GM19240 (cell line): ENCODE measurements at regions not wholly inside any gene's neighbourhood (a gene's known extent, or its start where the extent isn't known, plus 50 kb on each side); places are given as distances from the start of the nearest gene placed in this dataset.

ENCODE experiments used
- DNase-seq: peaks from one replicate; pipeline ENCODE4 v3.0.0; 2011; ENCODE audit warnings: low spot score; ENCODE audit not compliant: insufficient read length

DNA sequence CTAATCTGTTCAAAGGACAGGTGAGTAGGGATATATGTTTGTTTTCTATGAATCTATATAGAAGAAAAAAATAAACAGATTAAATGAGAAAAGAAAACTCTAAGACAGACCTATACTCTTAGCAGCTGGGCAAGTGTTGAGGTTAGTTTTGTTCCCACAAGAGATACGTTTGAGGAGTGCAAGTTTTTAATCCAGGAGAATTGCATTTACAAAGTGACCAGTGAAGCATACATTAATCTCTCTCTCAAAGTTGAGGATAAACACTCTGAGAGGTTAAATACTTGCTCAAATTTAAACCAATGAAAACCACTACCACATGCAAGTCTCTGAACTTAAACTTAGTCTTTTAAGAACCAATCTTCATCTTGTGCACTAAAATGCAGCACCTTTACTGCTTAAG lies 930.5 kb upstream of the MIR17HG start:
- DNase-seq: no peak

DNA sequence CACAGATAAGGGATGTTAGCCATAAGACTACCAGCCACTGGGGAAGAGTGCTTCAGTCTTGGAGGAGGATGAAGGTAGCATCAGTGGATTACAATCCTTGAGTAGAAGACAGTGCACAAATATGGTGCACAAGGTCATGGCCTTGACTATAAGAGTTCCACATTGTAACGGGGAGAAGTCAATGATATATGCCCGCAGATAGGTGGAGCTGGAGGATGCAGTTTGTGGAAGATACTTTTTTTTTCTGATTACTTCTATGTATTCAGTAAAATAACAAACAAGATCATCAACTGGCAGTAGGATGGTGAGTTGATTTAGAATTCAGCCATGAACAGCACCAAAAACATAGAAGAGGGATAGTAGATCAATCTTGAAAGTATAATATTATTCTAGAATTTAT lies 926.8 kb upstream of the MIR17HG start:
- DNase-seq: no peak

DNA sequence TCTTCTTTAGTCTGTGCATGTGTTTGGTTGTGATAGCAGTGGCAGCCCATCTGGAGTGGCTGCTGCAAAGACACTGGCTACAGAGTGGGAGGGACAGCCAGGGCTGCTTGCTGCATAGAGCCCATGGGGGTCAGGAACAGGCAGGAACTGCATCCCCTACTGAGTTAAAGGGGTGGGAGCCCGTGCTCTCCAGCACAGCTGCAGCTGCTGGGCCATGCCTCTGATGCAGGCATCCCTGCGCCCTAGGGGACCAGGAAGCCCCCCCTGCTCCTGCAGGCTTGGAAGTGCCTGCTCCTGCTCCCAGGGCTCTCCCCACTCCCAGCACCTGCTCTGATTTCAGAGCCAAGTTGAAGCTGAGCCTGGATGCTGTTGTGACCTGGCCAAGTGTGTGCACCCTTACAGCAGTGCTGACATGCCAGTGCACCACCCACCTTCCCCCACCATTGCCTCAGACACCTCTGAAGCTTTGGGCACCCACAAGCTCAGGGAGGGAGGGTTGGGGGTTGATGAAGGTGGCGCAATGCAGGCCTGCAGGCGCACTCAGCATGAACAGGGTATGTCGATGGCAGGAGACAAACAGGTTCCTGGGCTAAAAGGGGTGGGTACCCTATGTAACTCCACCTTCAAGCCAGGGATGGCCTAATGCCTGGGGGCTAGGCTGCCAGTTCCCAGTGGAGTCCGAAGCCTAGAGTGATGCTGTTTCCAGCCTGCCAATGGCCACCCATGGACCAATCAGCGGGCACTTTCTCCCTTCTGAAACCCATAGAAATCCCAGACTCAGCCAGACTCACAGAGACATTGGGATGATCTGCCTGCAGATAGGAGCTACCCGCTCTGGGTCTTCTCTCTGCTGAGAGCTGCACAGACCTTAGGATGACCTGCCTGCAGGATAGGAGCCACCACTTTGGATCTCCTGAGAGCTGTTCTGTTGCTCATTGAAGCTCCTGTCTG lies 919.9 kb upstream of the MIR17HG start:
- DNase-seq: no peak

DNA sequence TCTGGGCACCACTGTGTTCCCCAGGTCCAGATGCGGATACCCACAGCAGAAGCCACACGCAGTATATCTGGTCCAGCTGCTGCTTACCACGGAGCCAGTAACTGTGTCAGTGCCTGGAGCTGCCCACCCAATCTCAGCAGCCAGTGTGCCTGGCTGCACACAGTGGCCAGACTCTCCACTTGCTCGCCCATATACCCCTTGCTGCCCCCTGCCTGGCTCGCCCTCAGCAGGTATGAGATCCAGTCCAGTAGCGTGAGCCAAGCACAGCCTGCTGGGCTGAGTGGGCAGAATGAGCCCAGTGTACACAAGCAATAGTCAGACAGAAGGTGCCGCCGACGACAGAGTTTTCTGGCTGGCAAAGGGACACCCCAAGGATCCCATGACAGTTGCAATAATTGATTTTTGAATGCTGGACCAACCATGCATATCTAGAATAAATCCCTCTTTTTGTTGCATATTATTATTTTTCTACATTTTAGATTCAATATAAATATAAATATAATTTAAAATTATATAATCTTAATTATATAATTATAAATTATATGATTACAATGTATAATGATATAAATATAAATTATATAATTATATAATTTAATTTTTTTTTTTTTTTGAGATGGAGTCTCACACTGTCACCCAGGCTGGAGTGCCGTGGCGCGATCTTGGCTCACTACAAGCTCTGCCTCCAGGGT lies 918.8 kb upstream of the MIR17HG start:
- DNase-seq: no peak

GRCh38 chr13:90430127-90430526 lies 917.4 kb upstream of the MIR17HG start:
- DNase-seq: no peak

GRCh38 chr13:90436697-90437096 lies 910.8 kb upstream of the MIR17HG start:
- DNase-seq: no peak

- no peak for DNase-seq
Measured at GRCh38 chr13:90438576-90438975, 908.9 kb upstream of the MIR17HG start.

DNA sequence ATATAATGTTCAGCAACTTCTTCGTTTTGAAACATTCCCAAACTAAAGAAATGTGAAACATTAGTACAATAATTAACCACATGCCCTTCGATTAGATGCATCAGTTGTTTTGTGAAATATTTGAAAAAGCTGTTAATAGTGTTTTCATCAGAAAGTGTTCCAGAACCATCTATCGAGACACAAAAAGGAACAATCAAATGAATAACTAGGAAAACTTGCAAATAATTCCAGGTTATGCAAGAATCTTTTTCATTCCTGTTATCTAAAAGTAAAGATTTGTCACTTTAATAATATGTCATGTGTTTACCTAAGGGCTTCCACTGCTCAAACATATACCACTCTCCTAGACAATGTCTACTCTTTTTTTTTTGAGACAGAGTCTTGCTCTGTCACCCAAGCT lies 904.2 kb upstream of the MIR17HG start:
- no peak for DNase-seq

DNA sequence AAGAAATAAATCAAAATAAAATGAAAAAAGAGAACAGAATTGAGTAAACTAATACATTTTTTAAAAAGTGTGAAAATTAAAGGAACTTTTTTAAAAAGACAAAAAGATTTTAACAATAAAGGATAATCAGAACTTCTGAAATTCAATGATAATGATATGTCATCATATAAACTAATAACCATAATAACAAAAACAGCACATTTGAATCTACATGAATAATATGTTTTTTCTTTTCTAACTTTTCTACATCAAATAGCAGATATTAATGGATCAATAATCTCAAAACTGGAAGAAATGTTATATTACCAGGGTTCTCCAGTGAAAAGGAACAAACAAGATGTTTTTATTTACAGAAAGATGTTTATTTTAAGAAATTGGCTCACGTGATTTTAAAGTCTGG lies 903.3 kb upstream of the MIR17HG start:
- DNase-seq: no peak

- DNase-seq: no peak
Measured at GRCh38 chr13:90445179-90445578, 902.3 kb upstream of the MIR17HG start.

DNA sequence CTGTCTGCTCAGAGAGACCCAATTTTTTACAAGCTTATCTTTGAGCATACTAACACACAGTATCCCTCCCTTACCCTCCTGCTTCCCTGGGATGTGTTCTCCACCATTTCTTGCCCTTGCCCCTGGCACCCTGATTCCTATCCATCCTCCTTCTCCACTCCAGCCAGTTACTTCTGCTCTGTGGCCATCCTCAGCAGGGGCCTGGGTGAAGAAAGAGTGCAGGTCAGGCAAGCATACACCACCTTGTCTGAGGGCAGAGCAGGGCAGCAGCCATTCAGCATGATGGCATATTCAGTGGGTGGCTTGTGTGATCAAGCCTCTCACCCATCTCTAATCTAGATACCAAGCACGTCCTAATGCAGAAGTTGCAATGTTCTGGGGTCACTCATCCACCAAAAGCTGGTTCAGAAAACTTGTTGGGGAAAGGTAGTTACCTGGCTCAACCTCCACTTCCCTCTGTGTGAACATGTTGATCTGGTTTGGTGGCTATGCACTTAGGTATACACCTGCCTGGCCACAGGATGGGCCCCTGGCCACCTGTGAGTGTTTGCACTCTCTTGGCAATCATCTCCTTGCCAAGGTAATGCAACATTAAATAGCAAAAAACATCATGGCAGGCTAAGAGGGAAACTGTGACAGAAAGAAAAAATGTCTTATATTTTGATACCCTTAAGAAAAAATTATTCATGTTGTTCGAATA lies 900.3 kb upstream of the MIR17HG start:
- no peak for DNase-seq

DNA sequence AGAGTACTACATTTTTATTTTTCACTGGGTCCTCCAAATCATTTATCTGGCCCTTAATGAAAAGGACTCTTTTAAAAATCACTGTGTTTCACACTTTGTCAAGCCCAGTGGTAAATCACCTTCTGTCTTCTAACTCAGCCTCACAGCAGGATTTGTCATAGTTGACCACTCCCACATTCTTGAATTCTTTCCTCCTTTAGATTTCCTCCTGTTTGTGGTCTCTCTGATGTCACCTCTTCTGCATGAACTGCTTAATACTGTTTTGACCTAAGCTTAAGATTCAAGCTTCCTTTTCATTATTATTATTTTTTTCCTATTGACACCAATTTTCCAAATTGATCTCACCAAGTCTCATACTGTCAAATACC lies 899.8 kb upstream of the MIR17HG start:
- no peak for DNase-seq

GRCh38 chr13:90448466-90449037 lies 898.9 kb upstream of the MIR17HG start:
- DNase-seq: no peak

- no peak for DNase-seq
Measured at GRCh38 chr13:90453342-90453741, 894.1 kb upstream of the MIR17HG start.

DNA sequence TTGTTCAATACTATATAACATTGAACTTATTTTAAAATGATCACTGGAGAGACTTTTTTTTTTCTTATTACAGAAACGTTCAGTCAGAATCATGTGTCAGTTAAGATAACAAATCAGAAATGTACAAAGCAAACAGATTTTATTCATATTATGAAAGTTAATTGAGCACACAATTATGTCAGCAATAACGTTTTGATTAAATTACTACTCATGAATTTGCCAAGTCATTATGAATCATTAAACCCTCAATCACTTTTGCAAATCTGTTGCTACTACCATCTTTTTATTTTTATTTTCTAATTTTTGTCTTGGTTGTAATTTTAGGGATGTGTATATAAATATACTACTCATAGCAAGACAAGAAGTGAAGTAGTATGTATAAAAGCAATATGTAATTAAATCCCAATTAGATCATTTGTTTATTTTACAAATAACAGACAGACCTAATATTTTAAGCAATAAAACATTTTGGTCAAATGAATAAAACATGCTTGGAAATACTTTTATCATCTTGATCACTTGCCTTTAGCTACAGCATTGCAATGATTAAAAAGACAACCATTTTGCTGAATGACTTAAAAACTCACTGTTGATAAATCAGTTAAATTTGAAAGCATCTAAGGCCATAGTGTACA lies 893.4 kb upstream of the MIR17HG start:
- no peak for DNase-seq

- no peak for DNase-seq
Measured at GRCh38 chr13:90455067-90455466, 892.4 kb upstream of the MIR17HG start.

- no peak for DNase-seq
Measured at GRCh38 chr13:90455823-90456222, 891.7 kb upstream of the MIR17HG start.

DNA sequence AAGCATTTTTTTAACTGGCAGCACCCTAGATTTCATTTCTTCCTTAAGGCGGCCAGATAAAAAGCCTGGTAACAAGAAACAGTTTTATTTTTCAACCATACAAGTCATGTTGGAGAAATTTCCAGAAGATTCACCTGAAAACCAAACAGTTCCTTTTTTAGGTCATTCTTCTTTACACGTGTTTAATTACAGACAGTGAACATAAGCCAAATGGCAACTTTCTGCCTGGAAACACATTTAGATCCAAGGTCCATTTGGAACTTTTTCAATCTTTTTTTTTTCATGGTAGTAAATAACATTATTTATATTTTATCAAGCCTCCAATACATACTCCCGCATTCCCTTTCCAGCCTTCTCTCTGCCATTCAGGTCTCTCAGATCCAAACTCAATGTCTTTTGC lies 886.1 kb upstream of the MIR17HG start:
- DNase-seq: no peak

DNA sequence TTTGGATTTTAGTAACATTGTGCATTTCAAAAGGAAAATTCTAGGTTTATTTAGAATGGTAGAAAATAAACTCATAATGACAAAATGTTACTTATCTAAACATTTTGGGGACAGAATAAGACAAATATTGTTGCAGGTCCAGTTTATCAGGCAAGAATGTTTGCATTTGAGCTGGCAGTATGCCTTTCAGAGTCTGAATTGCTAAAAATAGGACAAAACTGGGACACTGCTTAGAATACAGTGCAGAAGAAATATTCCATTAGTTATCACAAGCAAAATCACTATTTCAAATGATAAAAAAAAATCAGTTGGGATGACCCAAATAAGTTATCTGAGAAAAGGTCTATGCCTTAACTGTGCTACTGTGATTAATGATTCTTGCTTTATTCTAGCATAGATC lies 870.3 kb upstream of the MIR17HG start:
- no peak for DNase-seq

DNA sequence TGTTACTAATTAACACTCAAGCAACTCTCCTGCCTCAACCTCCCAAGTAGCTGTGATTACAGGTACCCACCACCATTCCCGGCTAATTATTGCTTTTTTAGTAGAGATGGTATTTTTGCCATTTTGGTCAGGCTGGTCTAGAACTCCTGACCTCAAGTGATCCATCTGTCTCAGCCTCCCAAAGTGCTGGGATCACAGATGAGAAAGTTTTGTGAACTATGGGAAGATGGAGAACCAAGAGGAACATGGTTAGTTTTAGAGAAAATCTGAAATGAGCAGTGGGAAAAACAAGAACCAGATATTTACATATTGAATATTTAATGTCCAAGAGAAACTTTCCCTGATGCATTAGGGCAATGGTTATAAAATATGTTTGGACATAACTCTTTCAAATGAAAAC lies 863.6 kb upstream of the MIR17HG start:
- DNase-seq: no peak

DNA sequence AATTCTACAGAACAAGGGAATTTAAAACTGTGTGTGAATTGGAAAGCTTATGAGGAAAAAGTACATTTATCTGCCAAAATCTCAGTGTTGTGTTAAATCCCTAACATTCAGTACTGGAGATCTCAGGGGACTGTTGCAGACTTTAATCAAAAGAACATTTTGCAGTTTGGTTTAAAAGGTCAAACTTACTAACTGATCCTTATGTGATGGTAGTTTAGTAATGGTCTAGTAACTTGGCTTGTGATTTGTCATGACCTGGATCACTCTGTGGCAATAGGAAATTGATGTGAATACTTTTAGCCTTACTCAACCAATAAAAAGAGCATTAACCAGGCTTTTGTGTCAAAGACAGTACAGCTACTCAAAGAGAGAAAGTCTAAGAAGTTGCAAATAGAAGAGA lies 862.1 kb upstream of the MIR17HG start:
- DNase-seq: no peak
